ENCODE measurements at regions not wholly inside any gene's neighbourhood (a gene's known extent, or its start where the extent isn't known, plus 50 kb on each side); places are given as distances from the start of the nearest gene placed in this dataset.
"Not testable (repeated sequence)": the region's sequence is repeated elsewhere in the genome, so short reads cannot be mapped to it uniquely, and the experiment has no call there.

DNA sequence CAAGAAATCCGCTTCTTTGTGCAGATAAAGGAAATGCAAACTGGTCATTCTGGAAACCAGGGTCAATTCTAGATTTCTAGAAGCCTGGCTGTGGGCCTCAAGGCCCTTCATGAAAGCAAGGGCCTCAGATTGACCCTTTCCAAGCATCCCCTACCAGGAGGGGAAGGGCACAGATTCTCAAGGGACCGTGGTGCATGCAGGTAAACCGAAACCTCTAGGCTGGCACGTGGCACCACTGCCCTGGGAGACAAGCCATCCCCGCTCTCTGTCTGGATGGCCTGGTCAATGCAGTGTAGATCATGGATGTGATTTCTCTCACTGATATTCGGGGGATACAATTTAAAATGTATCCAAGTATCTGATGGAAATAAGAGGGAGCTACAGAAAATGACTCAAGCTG lies 69.4 kb downstream of the TOMM20 start:
- no peak for DNase-seq (ENCODE audit: low read depth)

DNA sequence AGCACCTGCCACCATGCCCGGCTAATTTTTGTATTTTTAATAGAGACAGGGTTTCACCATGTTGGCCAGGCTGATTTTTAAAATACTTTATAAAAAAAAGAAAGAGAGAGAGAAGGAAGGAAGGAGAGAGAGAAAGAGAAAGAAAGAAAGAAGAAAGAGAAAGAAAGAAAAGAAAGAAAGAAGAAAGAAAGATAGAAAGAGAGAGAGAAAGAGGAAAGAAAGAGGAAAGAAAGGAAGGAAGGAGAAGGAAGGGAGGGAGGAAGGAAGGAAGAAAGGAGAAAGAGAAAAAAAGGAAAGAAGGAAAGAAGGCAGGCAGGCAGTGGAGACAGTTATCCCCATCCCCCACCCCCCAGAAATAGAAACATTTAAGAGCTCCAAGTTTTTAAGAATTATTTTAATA lies 69.9 kb downstream of the TOMM20 start:
- no peak for DNase-seq (ENCODE audit: low read depth)

DNA sequence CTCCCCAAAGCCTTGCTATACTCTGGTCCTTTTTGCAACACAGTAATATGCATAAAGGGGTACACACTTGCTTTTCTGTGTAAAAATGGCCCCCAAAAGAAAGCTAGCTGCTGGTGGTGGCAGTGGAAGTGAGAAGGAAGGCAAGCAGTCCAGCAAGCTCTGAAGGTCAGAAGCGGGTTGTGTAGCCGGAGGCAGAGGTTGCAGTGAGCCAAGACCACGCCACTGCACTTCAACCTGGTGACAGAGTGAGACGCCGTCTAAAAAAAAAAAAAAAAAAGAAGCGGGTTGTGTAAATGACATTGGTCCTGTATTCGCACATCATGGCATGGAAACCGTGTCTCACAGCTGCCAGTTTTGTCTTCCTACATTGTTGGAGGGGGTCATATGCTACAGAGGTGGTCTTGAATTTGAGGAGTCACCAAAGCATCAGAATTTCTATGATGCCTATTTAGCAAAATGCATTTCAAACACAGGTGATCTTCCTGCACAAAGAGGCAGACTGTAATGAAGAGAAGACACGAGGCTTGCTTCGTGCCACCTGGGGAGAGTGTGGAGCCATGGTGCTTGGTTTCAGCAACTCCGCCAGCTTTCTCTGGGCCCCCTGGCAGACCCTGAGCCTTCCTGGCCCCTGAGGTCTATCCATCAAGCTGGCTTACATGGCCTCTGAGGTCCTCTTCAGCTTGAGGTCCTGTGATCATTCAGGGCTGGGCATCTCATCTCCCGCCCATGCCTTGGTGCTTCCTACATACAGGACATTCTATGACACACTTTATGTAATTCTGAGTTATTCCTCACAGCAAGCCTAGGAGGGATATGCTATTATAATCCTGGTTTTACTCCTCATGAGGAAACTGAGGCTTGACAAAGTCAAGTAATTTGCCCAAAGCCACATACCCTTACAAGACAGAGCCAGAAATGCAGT lies 71.0 kb downstream of the TOMM20 start:
- DNase-seq (ENCODE audit: low read depth): no peak

DNA sequence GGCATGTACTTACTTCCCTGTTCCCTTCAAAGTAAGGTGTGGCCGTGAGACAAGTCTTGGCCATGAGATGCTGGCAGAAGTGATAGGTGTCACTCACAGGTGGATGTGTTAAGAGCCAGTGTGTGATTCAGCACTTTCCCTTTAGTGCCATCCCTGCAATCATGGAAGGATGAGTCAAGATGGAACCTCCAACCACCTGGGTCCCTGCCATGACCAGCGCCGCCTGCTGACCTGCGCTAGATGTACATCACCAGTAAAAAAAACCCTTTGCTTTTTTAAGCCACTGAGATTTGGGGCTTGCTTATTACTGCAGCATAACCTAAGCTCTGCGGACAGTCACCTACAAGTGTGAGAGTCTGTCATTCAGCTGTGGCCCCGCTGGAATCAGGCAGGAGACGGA lies 71.7 kb downstream of the TOMM20 start:
- no peak for DNase-seq (ENCODE audit: low read depth)

DNA sequence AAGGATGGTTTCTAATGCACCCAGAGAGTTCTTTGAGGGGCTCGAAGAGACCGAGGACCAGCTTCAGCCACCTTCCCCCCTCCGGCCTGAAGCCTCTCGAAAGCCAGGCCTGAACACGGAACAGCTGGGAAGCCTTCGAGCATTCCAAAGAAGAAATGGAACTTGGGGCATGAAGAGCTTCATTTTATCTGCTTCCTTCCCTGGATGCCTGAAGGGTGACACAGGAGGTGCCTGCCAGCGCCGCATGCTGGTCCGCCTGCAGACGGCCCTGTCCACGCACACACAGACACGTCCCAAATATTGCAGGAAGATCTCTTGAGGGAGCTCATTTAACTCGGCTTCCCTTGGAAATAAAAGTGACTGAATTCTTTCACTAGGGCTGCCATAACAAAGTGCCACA lies 73.7 kb downstream of the TOMM20 start:
- no peak for DNase-seq (ENCODE audit: low read depth)

DNA sequence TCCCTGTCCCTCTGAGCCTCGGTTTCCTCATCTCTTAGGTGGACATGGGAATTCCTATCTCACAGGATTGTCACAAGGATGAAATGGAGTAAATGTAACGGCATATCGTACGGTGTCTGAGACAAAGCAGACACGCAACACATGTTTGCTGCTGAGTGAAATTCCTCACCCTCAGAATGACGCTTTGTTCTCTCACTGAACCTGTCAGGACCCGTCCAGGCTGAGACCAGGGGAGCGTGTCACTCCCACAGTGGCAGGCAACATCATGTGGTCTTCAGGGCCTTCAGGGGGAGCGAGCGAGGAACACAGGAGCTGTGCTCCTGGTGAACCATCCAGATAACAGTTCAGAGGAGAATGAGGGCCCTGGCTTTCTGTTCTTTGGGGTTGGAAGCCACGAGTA lies 74.2 kb downstream of the TOMM20 start:
- DNase-seq (ENCODE audit: low read depth): no peak

DNA sequence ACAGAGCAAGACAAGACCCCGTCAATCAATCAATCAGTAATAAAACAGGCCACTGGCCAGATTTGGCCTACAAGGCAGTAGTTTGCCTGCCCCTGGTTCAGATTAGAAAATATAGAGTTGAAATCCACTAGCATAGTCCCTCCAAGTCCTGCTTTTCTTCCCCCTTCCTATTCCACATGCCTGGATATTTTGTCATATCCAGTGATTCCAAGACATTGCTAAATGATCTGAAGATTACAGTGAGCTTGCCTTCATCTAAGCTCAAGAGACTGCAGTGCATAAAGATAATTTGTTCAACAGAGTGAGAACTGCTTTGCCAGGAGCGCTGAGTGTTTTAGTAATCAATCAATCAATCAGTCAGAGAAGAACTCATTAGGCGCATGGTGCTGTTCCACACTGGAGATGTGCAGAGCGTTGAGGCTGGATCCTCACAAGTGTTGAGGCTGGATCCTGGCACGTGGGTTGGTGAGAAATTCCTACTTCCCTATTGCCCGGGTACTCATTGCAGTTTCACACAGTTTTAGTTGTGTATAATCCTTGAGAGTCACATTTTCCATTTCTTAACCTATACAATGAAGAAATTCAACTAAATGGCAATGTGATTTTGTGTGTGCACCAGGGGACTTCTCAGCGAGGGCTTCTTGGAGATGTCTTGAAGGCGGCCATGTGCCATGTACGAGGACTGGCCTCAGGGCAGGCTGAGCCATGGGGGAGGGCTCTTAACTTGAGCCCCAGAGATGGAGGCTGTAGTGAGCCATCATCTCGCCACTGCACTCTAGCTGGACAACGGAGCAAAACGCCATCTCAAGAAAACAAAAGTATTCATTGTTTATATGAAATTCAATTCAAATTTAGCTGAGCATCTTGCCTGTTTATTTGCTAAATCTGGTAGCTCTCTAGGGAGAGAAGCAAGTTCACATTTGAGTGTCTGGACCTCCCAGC lies 76.3 kb downstream of the TOMM20 start:
- no peak for DNase-seq (ENCODE audit: low read depth)

DNA sequence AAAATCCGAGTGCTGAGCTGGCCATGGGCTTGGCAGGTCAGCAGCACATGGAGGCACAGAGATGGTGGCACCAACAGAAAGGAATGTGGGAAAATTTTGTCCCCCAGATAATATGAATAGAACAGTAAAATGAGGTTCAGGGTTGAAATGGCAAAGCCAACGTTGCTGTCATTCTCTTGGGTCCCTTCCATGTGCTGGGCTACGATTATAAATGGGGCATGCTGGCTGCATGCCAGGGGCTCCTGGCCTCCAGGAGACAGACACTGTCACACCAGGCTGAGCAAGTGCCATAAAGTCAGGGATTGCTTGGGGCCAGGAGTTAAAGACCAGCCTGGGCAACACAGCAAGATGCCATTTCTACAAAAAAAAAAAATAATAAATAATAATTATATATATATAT lies 77.1 kb downstream of the TOMM20 start:
- DNase-seq (ENCODE audit: low read depth): no peak

DNA sequence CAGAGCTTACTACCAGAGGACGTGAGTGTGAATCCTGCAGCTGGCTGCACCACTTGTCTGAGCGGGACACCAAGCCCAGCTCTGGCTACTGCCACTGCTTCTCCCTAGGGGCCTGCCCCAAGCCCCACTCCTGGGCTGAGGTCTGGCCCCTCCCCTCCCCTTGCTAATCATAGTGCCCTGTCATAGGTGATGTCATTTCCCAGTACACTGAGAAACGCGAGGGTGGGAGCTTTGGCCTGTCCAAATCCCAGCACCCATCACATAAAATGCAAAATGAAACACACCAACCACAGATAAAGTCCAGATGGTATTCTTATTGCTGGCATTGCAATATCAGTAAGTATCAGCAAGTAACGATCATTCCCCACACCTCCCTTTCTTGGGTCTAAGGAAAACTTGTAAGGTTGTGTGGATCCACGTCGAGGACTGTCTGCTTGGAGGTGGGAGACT lies 77.7 kb downstream of the TOMM20 start:
- DNase-seq (ENCODE audit: low read depth): no peak

DNA sequence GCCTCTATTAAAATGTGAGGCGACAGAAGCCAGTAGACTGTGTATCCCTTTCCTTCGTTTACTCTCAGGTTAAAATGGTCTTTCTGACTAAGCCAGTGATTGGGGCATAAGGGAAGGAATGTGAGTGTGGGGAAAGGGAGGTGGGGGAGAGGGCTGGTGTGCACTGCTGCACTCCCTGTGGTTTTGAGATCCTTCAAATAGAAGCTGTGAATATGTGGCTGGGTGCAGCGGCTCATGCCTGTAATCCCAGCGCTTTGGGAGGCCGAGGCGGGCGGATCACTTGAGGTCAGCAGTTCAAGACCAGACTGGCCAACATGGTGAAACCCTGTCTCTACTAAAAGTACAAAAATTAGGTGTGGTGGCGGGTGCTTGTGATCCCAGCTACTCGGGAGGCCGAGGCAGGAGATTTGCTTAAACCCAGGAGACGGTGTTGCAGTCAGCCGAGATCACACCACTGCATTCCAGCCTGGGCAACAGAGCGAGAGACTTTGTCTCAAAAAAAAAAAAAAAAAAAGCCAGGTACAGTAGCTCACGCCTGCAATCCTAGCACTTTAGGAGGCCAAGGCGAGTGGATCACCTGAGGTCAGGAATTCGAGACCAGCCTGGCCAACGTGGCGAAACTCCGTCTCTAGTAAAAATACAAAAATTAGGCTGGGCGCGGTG lies 78.8 kb downstream of the TOMM20 start:
- not testable (repeated sequence) for DNase-seq (ENCODE audit: low read depth)

DNA sequence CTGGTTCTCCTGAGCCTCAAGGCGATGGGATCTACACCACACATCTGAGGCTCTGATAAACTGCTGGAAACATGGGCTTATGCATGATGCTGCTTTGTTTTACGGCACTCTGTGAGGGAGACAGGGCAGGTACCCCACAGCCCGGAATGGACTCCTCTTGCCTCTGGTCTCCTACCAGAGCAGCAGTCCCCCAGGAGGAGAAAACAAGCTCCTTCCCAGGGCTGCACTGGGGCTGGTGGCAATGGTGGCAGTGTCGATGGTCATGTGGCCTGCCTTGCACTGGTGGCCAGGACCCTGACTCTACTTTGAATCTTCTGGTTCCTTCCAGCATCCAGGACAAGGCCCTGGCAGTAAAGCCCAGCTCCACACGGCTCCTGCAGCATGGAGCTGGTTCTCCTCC lies 79.4 kb downstream of the TOMM20 start:
- no peak for DNase-seq (ENCODE audit: low read depth)

DNA sequence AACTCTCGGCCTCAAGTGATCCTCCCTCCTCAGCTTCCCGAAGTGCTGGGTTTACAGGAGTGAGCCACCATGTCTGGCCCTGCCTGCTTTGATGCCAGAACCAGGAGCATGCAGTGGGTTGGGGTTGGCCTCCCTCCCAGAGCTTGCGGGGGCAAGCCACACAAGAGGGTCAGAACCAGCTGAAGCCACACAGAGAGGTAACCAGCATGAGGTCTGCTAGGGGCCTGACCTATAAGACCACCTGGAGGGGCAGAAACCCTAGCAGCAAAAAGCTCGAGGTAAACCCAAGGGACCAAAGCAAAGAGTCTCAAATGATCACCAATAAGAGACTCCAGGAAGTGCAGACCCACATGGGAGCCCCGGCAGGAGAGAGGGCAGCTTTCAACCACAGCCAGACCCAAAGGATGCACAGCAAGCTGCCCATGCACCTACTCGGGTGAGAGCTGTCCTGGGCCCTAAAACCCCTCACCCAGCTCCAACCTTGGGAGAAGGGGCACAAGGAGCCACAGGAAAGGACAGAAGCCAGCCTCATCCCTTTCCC lies 81.2 kb downstream of the TOMM20 start:
- no peak for DNase-seq (ENCODE audit: low read depth)

DNA sequence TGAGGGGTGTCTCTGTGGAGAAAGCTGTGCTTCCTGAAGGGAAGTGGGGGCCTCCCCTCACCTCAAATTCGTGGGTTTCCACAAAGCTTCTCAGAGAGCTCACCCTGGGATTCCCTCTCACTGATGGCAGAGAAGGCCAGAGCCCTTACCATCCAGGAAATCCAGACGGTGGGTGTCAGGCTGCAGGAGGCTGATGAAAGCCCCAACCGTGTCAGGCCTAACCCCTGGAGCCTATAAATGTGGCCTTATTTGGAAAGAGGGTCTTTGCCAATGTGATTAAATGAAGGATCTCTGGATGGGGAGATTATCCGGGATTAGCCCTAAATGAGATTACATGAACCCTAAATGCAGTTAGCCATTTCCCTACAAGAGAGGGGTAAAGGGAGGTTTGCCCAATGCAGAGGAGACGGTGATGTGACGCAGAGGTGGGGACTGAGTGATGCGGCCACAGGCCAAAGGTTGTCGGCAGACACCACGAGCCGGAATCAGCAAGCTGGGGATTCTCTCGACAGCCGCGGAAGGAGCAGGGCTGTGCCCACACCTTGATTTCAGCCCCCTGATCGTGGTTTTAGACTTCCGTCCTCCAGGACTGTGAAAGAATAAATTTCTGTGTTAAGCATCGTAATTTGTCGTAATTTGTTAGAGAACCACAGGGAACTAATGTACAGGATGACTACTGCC lies 82.6 kb downstream of the TOMM20 start:
- no peak for DNase-seq (ENCODE audit: low read depth)

DNA sequence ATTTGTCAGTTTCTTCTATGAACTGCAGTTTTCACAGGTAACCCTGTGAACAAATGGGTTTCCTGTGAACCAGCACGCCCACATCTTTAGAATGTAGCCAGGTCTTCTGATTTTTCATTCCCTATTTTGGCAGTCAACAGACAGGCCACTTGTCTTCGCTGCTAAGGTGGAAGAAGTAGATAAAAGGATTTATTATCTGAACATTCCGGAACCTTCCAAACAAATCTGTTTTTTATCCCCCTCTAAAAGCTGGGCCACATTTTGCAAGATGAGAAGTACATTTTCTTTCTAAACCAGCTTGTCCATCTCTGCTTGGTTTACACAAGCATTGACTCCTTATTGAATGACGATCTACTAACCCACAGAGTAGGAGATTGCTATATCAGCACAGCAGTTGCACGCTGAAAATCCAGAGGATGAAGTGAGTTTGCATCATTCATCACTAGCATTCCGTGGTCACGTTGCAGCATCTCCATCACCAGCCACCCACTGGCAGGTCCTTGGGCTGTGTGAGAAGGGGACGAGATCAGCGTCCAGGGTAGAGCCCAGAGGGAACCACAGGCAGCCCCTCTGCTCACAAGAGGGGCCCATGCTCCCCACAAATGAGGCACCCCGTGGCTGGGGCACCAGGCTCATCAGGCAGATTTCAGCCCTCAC lies 83.5 kb downstream of the TOMM20 start:
- DNase-seq (ENCODE audit: low read depth): no peak

DNA sequence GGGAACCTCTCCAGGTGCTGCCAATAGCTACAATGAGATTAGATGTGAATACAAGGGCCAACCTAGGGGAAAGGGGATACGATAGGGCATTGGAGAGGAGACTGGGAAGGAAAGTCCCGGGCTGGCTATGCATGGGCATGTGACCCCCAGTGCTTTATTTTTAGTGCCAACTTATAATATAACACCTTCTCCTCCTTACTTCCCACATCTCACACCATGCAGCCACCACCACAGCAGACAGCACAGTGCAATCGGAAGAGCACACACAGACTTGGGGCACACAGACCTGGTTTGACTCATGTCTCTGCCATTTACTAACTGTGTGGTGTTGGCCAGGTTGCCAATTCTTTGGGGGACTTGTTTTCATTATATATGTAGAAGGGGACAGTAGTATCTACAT lies 85.4 kb downstream of the TOMM20 start:
- no peak for DNase-seq (ENCODE audit: low read depth)

DNA sequence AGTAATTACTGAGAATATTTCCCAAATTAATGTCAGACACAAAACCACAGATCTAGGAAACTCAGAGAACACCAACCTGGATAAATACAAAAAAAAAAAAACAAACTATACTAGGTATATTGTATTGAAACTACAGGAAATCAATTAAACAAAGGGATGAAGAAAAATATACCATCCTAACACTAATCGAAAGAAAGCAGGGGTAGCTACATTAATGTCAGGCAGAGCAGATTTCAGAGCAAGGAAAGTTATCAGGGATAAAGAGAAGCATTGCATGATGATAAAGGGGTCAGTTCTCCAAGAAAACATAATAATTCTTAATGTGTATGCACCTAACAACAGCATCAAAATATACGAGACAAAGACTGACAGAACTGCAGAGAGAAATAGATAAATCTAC lies 89.9 kb downstream of the TOMM20 start:
- DNase-seq (ENCODE audit: low read depth): no peak

DNA sequence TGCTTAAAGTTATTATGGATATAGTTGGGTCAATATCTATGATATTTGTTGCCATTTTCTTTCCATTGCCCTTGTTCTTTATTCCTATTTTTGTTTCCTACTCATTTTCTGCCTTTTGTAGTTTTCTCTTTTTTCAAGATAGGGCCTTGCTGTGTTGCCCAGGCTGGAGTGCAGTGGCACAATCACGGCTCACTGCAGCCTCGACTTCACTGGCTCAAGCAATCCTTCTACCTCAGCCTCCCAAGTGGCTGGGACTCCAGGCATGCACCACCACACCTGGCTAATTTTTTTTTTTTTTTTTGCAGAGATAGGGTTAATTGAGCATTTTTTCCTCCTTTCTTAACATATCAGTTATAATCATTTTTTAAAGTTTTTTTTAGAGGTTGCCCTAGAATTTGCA lies 92.7 kb downstream of the TOMM20 start:
- no peak for DNase-seq (ENCODE audit: low read depth)

DNA sequence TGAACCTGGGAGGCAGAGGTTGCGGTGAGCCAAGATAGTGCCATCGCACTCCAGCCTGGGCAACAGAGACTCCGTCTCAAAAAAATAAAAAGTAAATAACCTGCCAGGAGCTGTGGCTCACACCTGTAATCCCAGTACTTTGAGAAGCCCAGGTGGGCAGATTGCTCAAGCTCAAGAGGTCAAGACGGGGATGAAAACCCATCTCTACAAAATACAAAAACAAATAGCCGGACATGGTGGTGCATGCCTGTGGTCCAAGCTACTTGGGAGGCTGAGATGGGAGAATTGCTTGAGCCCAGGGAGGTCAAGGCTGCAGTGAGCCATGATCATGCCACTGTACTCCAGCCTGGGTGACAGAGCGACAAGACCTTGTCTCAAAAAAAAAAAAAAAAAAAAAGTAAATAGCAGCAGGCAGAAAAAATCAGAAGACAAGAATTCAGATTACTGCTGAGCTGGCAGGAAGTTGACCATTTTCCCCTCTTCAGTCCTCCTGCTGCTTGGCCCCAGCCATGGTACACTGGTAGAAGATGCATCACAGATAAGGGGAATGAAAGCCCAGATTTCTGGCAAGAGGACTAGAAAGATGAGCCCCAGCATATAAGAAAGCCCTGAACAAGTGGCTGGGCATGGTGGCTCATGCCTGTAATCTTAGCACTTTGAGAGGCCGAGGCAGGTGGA lies 97.6 kb downstream of the TOMM20 start:
- DNase-seq (ENCODE audit: low read depth): no peak

DNA sequence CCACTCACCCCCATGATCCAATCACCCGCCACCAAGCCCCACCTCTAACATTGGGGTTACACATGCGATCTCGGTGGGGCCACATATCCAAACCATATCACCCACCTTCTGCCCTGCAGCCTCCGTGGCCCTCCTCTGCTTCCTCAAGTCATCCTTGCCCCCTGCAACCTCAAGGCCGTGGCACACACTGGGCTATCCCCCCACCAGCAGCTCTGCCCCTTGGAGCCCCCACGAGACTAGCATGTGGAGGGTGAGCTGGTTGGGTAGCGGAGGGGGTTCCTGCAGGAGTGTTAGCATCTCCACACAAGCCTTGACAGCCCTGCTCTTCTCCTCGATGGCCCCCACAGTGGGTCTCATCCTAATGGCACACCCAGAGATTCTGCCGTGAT lies 100.8 kb downstream of the TOMM20 start:
- no peak for DNase-seq (ENCODE audit: low read depth)

DNA sequence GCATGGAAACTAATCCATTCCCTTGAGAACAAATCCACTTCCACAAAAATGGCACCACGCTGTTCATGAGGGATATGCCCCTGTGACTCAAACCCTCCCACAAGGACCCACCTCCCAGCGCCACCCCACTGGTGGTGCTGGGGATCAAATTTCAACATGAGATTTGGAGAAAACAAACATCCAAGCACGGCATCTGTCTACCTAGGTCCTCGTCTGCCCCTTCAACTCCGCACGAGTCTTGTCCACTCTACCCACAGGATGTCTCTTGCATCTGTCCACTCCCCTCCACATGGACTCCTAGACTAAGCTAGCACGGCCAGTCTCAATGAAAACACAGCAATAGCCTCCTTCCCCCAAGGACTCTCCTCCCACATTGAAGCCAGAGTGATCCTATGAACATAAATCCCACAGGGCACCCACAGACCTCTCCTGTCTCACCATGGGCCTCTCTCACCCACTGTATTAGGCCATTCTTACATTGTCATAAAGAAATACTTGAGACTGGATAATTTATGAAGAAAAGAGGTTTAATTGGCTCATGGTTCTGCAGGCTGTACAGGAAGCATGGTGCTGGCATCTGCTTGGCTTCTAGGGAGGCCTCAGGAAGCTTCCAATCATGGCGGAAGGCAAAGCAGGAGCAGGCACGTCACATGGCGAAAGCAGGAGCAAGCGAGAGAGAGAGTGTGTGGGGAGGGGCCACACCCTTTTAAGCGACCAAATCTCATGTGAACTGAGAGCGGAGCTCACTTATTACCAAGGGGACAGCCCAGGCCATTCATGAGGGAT lies 101.4 kb downstream of the TOMM20 start:
- DNase-seq (ENCODE audit: low read depth): no peak

Measured in stimulated activated CD4-positive, alpha-beta T cell treated with anti-CD3 and anti-CD28 coated beads, Interleukin-2, amount 100 ng/mL, for 4 hours (primary cell).